ENCODE measurements at regions not wholly inside any gene's neighbourhood (a gene's known extent, or its start where the extent isn't known, plus 50 kb on each side); places are given as distances from the start of the nearest gene placed in this dataset.

GRCh38 chr5:12392246-12392645, 488.0 kb upstream of the CTNND2 start:
- TF ChIP-seq CTCF (IDR thresholded peaks at IDR 0.05 in 8 of 11, conservative IDR thresholded peaks at IDR 0.05 in 3 of 11): no peak
- no peak for TF ChIP-seq POLR2AphosphoS5 (IDR thresholded peaks at IDR 0.05)
